GM18502 (cell line): ENCODE measurements at regions not wholly inside any gene's neighbourhood (a gene's known extent, or its start where the extent isn't known, plus 50 kb on each side); places are given as distances from the start of the nearest gene placed in this dataset.

ENCODE experiments used
- ATAC-seq: cut with Tn5 transposase; IDR thresholded peaks from one replicate; pipeline ENCODE4 v1.9.1; 2021; ENCODE audit warnings: mild to moderate bottlenecking; ENCODE audit not compliant: unreplicated experiment, poor library complexity

DNA sequence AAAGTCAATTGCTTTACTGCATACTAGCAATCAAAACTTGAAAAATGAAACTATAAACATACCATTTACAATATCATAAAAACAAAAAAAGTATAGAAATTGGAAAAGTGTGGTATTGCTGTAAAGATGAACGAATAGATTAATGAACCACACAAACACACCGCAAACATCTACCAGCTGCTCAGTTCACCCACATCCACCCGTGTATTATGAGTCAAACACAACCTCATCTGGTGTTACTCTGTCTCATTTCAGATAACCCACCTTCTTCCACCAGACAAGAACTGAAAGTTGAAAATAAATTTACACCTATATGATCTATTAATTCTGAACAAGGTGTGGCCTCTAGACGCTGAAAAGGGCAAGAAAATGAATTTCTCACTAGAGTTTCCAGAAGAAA is 53.3 kb downstream of the BLID start:
- ATAC-seq = no peak

DNA sequence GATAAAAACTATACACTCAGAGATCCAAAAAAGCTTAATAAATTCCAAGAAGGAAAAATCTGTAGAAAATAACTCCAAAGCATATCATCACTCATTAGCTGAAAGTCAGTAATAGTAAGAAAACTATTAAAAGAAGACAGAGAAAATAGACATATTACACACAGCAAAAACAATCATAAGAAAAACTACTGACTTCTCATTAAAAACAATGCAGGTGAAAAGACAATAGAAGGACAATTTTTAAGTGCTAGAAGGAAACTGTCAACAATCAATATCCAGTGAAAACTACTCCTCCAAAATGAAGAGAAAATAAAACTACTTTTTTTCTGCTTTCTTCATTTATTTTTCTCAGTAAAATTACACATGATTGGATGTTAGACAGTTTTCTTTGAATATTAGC is 56.5 kb downstream of the BLID start:
- no peak for ATAC-seq

DNA sequence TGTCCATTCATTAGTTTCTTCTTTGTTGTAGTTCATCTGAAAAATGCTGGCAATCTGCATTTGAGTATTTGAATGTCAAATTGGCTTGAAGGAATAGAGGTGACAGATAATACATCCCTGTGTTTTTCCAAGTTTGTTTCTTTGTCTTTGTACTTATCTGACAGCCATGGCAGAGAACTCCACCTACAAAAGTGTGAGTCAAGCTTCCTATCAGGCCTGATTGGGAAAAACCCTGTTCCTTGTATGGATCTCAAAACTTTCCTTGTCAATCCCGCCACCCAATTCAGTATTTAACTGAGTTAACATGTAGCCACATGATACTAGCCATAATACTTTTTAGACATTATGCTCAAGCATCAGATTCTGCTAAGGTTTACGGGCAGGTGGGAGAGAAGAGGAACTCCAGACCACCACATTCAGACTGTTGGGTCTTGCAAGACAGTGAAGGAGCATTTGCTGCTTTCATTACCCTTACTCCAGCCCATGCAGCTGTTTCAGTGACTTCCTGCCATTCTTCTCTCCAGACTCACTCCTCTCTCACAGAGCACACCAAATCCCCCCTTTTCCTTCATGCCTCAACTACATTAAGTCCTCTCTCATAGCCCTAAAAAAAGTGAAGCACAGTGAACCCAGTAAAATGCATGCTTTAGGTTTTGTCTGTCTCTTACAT is 65.9 kb downstream of the BLID start:
- ATAC-seq = no peak

DNA sequence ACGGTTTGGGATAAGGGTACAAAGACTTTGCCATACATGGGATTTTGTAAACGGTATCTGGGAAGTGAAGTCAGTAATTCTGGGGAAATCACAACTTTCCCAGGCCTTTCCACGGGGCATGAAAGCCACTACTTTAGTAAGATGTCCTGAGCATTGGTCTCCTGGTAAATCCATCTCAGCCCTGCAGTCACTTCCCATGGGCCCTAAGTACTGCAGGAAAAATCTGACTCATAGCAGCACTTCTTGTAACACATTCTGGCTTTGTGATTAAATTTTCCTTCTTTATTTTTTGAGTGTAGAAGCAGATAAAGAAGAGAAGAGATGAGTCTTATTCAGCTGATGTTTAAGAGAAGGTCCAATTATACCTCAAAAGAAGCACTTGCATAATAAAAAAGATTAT is 67.6 kb downstream of the BLID start:
- ATAC-seq = no peak

DNA sequence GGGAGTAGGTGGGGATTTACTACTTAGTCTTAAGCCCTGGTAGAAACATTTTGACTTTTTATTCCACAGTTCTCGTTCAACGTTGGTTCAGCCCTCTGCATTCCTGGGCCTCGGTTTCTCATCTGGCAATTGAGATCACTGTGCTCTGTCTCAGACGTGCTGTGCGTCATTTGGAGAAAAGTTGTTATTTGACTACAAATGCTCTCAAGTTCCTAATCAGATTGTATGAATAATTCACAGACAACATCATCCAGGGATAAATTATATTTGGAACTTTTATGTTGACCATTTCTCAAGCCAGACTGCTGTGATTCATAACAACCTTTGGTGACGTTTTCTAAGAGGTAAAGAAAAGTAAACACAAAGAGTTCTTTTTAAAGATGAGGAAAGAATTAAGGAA is 69.2 kb downstream of the BLID start:
- no peak for ATAC-seq

DNA sequence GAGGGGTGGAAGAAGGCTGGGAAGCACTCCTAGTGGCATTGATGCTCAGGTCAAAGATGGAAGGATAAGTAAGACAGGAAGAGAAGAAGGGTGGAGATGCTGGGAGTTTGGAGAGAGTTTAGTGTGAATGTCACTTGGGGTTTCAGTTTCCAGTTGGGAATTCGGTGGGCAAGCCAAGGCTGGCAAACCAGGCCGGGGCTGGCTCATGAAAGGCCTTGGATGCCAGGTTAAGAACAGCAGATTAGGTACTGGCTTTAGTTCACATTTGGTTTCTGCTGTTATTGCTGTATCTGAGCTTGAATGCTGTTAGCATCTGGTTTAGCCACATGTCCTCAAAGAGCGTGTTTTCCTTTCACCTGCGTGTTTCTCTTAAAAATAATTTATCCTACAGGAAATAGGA is 69.6 kb downstream of the BLID start:
- no peak for ATAC-seq

DNA sequence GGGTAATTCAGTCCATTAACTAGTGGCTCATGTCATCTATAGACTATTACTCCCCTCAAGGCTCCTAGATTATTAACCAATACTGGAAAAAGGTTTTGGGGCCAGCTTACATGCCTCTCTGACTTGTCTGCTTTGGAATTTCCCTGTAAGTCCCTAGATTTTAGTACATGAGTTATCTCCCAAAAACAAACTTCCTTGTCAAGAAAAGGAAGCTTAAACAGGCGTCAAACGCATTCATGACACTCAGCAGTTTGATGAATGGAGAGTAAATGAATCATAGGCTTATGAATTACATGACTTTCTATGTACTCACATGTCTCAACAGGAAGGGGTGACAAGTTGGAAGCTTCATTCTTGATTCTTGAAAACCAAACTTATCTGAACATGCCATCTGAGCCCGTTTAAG is 70.8 kb downstream of the BLID start:
- ATAC-seq = no peak

DNA sequence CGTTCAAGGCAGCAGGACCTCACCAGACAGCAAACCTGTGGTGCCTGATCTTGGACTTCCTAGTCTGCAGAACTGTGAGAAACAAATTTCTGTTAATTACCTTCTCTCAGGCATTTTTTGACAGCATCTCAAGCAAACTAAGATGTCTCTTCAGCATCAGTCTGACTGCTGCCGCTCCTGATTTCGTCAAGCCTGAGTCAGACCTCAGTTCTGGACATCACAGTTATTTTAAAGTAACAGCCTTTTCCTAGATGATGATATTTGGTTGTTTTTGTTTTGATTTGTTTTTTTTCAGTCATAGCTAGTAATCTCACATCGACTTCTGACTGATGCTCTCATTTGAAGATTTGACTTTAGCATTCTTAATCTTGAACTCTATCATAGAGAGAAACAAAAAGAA is 71.9 kb downstream of the BLID start:
- ATAC-seq = no peak

DNA sequence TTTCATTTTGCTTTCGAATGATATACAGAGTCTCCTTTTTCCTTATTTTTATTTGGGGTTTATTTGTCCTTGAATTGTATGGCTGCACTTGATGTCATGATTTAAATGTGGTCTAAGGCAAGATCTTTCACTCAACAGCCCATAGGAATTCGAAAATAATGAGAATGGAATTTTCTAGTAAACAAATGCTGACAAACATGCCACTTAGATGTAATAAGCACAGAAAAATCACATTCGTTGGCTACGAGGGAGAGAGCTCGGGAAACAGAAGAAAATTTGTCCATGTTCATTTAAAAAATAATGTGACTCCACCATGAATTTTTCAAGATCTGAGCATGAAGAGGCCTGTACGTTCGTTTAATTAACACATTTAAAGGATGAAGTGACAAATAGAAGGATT is 73.0 kb downstream of the BLID start:
- no peak for ATAC-seq

DNA sequence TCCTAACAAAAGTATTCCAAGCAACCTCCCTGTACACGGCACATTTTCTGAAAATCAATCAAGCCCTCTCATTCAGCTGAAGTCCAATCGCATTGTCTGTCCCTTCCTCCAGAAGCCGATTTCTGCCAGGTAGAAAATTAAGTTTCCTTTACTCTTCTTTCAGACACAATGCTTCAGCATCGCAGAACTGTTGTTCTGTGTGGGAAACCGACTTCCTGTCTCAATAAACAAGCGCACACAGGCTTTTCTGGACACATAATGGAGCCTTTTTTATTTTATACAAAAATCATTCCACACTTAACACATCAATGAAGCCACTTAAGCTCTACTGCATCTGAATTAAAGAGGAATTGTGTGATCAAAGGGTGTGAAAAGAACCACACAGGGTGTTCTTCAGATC is 75.6 kb downstream of the BLID start:
- ATAC-seq = no peak

DNA sequence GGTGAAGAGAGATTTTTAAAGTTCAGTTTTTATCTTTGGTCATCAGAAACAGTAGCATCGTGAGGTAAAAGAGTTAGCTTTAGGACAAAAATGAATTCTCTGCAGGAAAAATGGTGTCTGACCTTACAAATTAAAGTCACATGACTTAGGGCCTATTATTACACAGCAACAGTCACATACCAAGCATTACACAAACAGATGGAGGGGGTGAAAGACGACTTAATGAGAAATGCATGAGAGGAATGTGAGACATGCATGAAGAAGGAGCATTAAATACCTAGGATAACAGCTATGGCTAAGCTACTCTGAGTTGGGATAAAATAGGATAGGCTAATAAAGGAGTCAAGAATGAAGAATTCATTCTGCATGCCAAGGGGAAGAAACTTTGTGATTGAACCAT is 77.5 kb downstream of the BLID start:
- ATAC-seq = no peak

DNA sequence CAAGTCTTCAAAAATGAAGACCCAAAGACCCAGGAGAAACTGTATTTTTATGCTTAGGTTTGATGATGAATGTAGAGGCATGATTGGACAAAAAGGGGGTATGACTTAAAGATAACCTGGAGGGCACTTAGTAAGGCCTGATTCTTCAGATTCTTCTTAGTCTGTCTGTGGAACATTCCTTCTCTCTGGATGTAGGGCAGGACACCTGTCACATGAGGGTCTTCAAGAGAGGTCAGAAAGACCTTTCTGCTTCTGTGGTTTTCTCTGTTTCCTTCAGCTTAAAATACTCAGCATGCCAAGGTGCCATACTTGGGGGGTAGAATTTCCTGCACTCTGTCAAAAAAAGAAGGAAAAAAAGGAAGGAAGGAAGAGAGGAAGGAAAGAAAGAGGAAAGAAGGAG is 78.1 kb downstream of the BLID start:
- ATAC-seq = no peak

DNA sequence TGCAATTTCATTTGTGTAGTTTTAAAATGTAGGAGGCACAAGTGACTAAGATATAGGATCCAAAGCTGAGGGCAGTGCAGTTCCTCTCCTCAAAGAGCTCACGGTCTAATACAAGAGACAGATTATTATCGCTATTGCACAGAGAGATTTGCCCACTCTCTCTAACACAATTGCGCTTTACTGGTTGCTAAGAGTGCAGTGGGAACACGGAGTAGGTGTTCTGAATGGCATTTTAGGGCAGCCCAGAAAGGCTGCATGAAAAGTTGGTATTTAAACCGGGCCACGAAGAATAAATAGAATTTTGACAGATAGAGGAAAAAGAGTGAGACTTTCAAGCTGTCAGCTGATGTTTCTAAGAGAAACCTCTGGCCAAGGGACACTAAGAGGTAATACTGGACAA is 79.5 kb downstream of the BLID start:
- no peak for ATAC-seq

DNA sequence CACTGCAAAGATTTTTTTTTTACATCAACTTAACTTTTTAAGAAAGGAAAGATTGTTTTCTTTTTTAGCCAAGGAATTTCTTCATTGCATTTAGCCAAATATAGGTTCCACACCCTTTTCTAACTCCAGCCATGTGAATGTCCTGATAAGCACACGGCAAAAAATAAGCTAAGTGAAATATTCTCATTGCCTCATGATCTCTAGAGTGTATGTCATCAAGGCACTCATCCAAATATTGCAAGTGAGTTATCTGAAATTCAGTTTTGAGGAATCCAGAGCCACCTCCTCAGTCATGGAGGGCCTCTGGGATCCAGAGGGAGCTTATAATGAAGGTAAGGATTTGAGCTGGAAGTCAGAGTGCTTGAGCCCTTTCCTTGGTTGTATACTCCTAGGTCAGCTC is 80.0 kb downstream of the BLID start:
- ATAC-seq = no peak

DNA sequence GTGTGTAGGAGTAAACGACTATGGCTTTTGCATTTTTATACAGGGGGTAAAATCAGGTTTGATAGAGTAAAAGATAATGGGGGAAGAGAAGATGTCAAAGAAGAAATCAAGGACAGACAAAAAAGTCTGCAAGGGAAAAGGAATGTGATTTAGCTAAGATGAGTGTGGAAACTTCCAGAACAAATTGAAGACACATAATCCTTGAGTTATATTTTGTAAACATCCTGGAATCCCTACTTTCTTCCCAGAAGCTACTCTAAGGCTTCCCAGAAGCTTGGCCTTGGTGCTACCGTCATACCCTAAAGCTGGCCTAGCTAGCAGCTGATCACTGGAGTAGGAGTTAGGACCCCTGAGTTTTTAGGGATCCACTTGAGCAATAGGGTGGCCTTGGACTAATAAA is 82.4 kb downstream of the BLID start:
- ATAC-seq = no peak

DNA sequence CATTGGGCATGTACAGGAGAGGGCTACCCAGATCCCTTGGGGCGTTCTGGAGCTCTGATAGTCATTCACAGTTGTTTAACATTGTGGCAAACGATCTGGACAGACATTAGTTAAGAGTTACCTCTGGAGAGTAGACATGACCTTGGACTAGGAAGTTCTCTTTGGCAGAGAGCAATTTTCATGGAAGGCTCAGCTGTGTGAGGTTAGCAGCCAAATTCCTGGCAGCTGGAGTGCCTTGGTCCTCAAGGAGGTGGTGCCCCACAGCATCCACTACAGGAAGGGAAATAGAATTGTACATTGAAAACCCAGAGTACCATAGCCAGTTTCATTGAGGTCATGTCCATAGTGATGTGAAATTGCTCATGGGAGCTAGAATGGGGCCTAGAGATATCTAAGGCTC is 82.8 kb downstream of the BLID start:
- ATAC-seq = no peak

DNA sequence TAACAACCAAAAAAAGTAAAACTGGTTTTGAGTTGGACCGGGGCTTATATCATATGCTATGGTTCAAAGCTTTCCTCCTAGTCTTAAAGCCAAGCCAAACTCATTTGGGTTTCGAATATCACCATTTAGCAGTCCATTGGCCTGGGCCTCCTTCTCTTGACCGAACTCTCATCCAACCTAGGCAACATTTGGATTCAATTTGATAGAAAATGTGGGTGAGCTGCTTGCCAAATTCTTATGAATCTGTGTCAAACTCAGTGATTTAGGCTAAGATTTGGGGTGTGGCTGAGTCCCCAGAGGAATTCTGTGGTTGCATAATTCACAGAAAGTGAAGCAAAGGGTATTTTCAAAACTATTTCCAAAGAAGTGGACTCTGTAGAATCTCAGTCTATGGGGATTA is 83.7 kb downstream of the BLID start:
- no peak for ATAC-seq

DNA sequence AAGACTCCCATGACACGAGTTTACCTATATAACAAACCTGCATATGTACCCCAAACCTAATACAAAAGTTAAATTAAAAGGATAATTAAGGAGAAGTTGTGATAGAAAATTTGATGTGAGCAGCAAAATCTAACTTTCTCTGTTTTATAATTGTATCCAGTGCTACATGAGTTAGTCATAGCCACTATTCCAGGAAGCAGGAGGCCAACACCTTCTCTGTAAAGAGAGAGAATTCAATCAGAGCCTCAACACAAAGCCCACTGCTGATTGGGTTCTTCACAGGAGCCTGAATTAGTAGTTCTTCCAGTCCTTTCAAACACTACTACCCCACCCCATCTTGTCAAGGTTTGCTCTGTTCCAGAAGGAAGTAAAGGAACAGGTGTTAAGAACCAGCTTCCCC is 84.2 kb downstream of the BLID start:
- no peak for ATAC-seq

DNA sequence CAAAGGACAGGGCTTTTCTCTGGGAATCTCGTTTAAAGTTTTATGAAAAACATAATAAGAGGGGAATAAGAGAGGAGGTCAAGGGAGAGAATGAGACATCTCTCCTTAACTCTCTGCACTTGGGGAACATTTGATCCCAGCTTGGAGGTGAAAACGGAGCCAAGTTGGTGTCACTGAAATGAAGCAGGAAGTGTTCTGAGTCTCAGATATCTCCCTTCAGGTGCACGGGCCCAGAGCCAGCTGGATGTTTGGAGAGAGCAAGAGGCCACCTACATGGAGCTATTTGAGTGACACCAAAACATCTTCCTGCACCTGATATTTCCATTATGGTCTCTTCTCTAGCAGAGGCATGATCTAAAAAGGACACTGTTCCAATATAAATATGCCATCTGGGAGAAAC is 85.7 kb downstream of the BLID start:
- no peak for ATAC-seq

DNA sequence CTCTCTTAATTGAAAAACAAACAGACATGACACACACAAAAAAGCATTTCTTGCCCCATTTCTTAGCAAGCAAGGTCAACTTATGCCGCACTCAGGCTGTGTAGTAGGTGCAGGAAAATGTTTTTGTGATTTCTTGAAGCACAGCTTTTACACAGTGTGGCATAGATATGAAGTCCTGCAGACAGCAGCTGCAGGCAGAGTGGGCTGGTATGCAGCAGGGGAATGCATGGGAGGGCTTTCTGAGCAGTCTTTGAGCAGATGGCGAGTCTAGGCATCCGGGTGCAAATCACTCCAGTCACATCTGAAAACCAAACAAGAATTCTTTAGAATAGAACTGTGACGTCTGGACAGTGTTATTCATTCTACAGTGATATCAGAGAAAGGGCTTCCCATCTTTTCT is 87.5 kb downstream of the BLID start:
- no peak for ATAC-seq

DNA sequence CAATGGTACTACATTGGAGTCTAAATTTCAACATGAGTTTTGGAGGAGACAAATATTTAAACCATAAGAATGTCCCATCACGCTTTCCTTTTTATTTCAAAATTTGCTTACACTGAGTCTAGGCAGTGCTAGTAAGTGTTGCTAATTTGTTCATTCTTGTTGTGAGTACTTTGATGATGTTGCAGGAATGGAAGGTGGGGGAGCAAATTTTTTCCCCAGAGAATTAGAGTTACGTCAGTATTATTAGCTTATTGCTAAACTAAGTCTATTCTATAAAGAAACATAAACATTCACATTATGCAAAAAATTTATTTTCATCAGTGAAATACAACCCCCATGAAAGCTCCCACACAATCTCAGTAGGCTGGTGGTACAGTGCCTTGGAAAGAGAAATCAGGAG is 88.0 kb downstream of the BLID start:
- ATAC-seq = no peak

DNA sequence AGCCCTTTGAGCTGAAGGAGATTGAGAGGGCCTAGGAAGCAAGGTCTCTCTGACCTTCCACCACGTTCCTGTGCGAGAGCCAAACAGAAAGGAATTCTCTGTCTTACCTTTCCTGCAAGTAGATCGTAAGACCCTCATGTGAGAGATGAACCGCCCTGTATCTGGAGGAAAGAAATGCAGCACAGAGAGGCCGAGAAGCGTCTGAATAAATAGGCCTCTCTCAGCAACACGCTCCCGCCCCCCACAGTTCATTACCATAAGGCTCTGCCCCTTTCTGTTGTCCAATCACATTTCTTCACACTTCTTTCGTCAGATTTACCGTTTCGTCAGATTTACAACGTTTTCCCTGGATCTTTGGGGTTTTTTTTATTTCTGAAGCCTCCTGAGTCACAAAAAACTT is 90.3 kb downstream of the BLID start:
- ATAC-seq = no peak

DNA sequence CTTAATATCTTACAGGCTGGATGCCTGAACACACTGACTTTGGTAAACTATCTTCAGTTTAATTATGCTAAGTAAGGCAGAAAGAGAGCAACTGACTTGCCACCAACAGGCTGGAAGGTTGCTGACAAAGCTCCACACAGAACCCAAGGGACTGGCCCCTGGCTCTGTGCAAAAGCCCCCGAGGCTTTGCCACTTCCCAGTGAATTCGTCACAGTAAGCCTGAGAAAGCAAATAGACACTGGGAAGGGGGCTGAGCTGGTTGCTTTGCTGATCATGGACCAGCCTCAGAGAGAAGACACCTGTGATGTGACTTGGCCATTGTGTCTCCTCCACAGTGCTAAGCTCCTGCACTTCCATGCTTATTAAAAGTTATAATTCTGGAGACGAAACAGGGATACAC is 91.7 kb downstream of the BLID start:
- no peak for ATAC-seq
